IMR-90 (cell line): ENCODE measurements at regions not wholly inside any gene's neighbourhood (a gene's known extent, or its start where the extent isn't known, plus 50 kb on each side); places are given as distances from the start of the nearest gene placed in this dataset.
A peak's percentile ranks its signal among the peaks of the same experiment; 100 is the strongest.

ENCODE experiments used
- ATAC-seq: fragments of 200-7000 bp; cut with Tn5 transposase; 2 replicates; pipeline ENCODE4 v1.9.1; 2020; ENCODE audit warnings: low read depth, mild to moderate bottlenecking, moderate library complexity
- BruUV-seq: library from RNA; stranded (reverse); fragments of 400-500 nt; replicated peaks from 2 replicates; lab custom pipeline; 2021; lab: Mats Ljungman, UMichigan
- CTCF ChIA-PET: fragments of 300-600 bp; formaldehyde crosslinking; extraction: SDS; loops from one replicate; lab custom pipeline; 2021; ENCODE audit warnings: antibody characterized with exemption; lab: Yijun Ruan, JAX
- POLR2A ChIA-PET: fragments of 300-600 bp; sonication (Branson Sonifier 250); formaldehyde crosslinking; loops from one replicate; lab custom pipeline; 2022; ENCODE audit warnings: antibody characterized with exemption; ENCODE audit not compliant: unreplicated experiment; lab: Charles Lee
- DNase-seq: peaks from one replicate; pipeline ENCODE4 v3.0.0; 2013
- H2AFZ ChIP-seq: replicated peaks from 2 replicates; pipeline ENCODE3; 2013; ENCODE audit warnings: low read length, mild to moderate bottlenecking; ENCODE audit not compliant: poor library complexity
- H2AK5ac ChIP-seq: 2 replicates; pipeline ENCODE4 v1.6.1; 2013; ENCODE audit warnings: low read depth, low read length, inconsistent platforms
- H2AK9ac ChIP-seq: replicated peaks from 2 replicates; pipeline ENCODE3; 2013; ENCODE audit warnings: mild to moderate bottlenecking, low read depth, low read length, moderate library complexity; ENCODE audit not compliant: poor library complexity
- H2BK120ac ChIP-seq: 2 replicates; pipeline ENCODE4 v1.6.1; 2013; ENCODE audit warnings: low read depth, low read length, inconsistent platforms
- H2BK15ac ChIP-seq: 3 replicates; pipeline ENCODE4 v1.6.1; 2013; ENCODE audit warnings: low read depth, low read length, inconsistent platforms
- H2BK20ac ChIP-seq: 2 replicates; pipeline ENCODE4 v1.6.1; 2013; ENCODE audit warnings: low read depth, mild to moderate bottlenecking, inconsistent platforms, low read length, moderate library complexity
- H2BK5ac ChIP-seq: 2 replicates; pipeline ENCODE4 v1.6.1; 2013; ENCODE audit warnings: mild to moderate bottlenecking, low read depth, low read length, inconsistent platforms; ENCODE audit not compliant: poor library complexity, severe bottlenecking
- H3K14ac ChIP-seq: replicated peaks from 2 replicates; pipeline ENCODE4 v1.6.1; 2013; ENCODE audit warnings: low read depth, low read length, inconsistent platforms
- H3K18ac ChIP-seq: 2 replicates; pipeline ENCODE4 v1.6.1; 2013; ENCODE audit warnings: low read depth, low read length, control low read depth
- H3K23ac ChIP-seq: 2 replicates; pipeline ENCODE4 v1.6.1; 2013; ENCODE audit warnings: low read depth, low read length, inconsistent platforms
- H3K27ac ChIP-seq: 2 replicates; pipeline ENCODE4 v1.5.1; 2013; ENCODE audit warnings: mild to moderate bottlenecking, control low read depth, low read length; ENCODE audit not compliant: insufficient read depth
- H3K27me3 ChIP-seq: 2 replicates; pipeline ENCODE4 v1.6.1; 2013; ENCODE audit warnings: low read length; ENCODE audit not compliant: control insufficient read depth, insufficient read depth
- H3K36me3 ChIP-seq: 2 replicates; pipeline ENCODE4 v1.6.1; 2013; ENCODE audit warnings: low read length, mixed read lengths; ENCODE audit not compliant: control insufficient read depth, insufficient read depth
- H3K4ac ChIP-seq: 2 replicates; pipeline ENCODE4 v1.6.1; 2013; ENCODE audit warnings: low read depth, low read length, inconsistent platforms
- H3K4me1 ChIP-seq: 2 replicates; pipeline ENCODE4 v1.6.1; 2013; ENCODE audit warnings: low read length, mixed read lengths; ENCODE audit not compliant: control insufficient read depth, insufficient read depth
- H3K4me2 ChIP-seq: 2 replicates; pipeline ENCODE4 v1.6.1; 2013; ENCODE audit warnings: low read depth, mild to moderate bottlenecking, control low read depth, low read length, moderate library complexity
- H3K4me3 ChIP-seq: 2 replicates; pipeline ENCODE4 v1.5.1; 2013; ENCODE audit warnings: low read depth, mild to moderate bottlenecking, control low read depth, low read length, moderate library complexity; ENCODE audit not compliant: insufficient read depth
- H3K56ac ChIP-seq: 2 replicates; pipeline ENCODE4 v1.6.1; 2013; ENCODE audit warnings: low read length, inconsistent platforms; ENCODE audit not compliant: insufficient read depth; ENCODE audit errors: extremely low read depth
- H3K79me1 ChIP-seq, 2 experiments: 2 replicates each; pipeline ENCODE4 v1.6.1; 2013; ENCODE audit warnings: low read length in 2 of 2, inconsistent platforms in 1 of 2, low read depth in 1 of 2
- H3K9ac ChIP-seq: 2 replicates; pipeline ENCODE4 v1.6.1; 2013; ENCODE audit warnings: low read depth, low read length, control low read depth
- H3K9me1 ChIP-seq: 2 replicates; pipeline ENCODE4 v1.6.1; 2013; ENCODE audit warnings: low read length, inconsistent platforms; ENCODE audit not compliant: insufficient read depth
- H3K9me3 ChIP-seq: 2 replicates; pipeline ENCODE4 v1.6.1; 2013; ENCODE audit warnings: low read length; ENCODE audit not compliant: control insufficient read depth, insufficient read depth
- H4K20me1 ChIP-seq: 2 replicates; pipeline ENCODE4 v1.6.1; 2013; ENCODE audit warnings: low read length, inconsistent platforms; ENCODE audit not compliant: insufficient read depth
- H4K5ac ChIP-seq: 2 replicates; pipeline ENCODE4 v1.6.1; 2013; ENCODE audit warnings: mild to moderate bottlenecking, low read depth, low read length, control low read depth
- H4K8ac ChIP-seq, 2 experiments: 2 replicates each; pipeline ENCODE4 v1.6.1; 2013; ENCODE audit warnings: low read depth in 2 of 2, low read length in 2 of 2, control low read depth in 1 of 2, inconsistent platforms in 1 of 2
- H4K91ac ChIP-seq: 2 replicates; pipeline ENCODE4 v1.6.1; 2013; ENCODE audit warnings: low read depth, low read length, inconsistent platforms; ENCODE audit not compliant: insufficient read depth
- BHLHE40 ChIP-seq: fragments of 150-350 bp; IDR thresholded peaks from 2 replicates; pipeline ENCODE4 v1.6.1; 2016; ENCODE audit warnings: mild to moderate bottlenecking, low read depth, low read length
- CEBPB ChIP-seq: IDR thresholded peaks from 2 replicates; pipeline ENCODE4 v1.6.1; 2012; ENCODE audit warnings: low read depth, low read length, improper control_type of control experiment
- CHD1 ChIP-seq: IDR thresholded peaks from 2 replicates; pipeline ENCODE4 v1.6.1; 2012; ENCODE audit warnings: low read depth, low read length, improper control_type of control experiment
- CTCF ChIP-seq: conservative IDR thresholded peaks from 2 replicates; pipeline ENCODE4 v1.5.1; 2012; ENCODE audit warnings: mild to moderate bottlenecking, low read depth, low read length, improper control_type of control experiment
- ELK1 ChIP-seq: fragments of 150-350 bp; IDR thresholded peaks from 2 replicates; pipeline ENCODE4 v1.6.1; 2016; ENCODE audit warnings: low read depth, mild to moderate bottlenecking, low read length, moderate library complexity, borderline replicate concordance
- FOS ChIP-seq: fragments of 150-350 bp; IDR thresholded peaks from 2 replicates; pipeline ENCODE4 v1.6.1; 2016; ENCODE audit warnings: low read depth, low read length
- MAFK ChIP-seq: IDR thresholded peaks from 2 replicates; pipeline ENCODE4 v1.6.1; 2012; ENCODE audit warnings: low read depth, low read length, improper control_type of control experiment
- MAZ ChIP-seq: IDR thresholded peaks from 2 replicates; pipeline ENCODE4 v1.6.1; 2012; ENCODE audit warnings: low read depth, mild to moderate bottlenecking, low read length, improper control_type of control experiment, moderate library complexity, borderline replicate concordance
- MXI1 ChIP-seq: IDR thresholded peaks from 2 replicates; pipeline ENCODE4 v1.6.1; 2012; ENCODE audit warnings: low read depth, mild to moderate bottlenecking, low read length, moderate library complexity, borderline replicate concordance
- NFE2L2 ChIP-seq: fragments of 150-350 bp; IDR thresholded peaks from 2 replicates; pipeline ENCODE4 v1.6.1; 2016; ENCODE audit warnings: low read depth, mild to moderate bottlenecking, low read length
- POLR2A ChIP-seq: IDR thresholded peaks from 2 replicates; pipeline ENCODE4 v1.6.1; 2012; ENCODE audit warnings: mild to moderate bottlenecking, low read depth, low read length
- RAD21 ChIP-seq: IDR thresholded peaks from 2 replicates; pipeline ENCODE4 v1.6.1; 2012; ENCODE audit warnings: low read length, improper control_type of control experiment
- USF2 ChIP-seq: fragments of 150-350 bp; IDR thresholded peaks from 2 replicates; pipeline ENCODE4 v1.6.1; 2017; ENCODE audit warnings: mild to moderate bottlenecking, antibody characterized with exemption, low read length, low read depth
- WGBS, 2 experiments: methylation state at CpG; one replicate each; pipeline versions ENCODE4 v1.1.5 to v1.1.7; 2013; ENCODE audit warnings: missing lambda C conversion rate in 2 of 2; ENCODE audit not compliant: insufficient read length in 1 of 2; ENCODE audit errors: extremely low coverage in 2 of 2; 5-methylcytosine and 5-hydroxymethylcytosine counted together
- dilution Hi-C: fragments of 300-500 bp; cut with HindIII; formaldehyde crosslinking; loops from one replicate; pipeline ENCODE4 v1.14.3; 2018; ENCODE audit warnings: low sequenced_read_pairs; ENCODE audit not compliant: unreplicated experiment
- in situ Hi-C: fragments of 300-500 bp; cut with MboI; formaldehyde crosslinking; loops from 3 replicates; pipeline ENCODE4 v1.14.3; 2019; ENCODE audit warnings: low sequenced_read_pairs, inconsistent platforms, mixed read lengths
- intact Hi-C: fragments of 100-400 bp; cut with micrococcal nuclease; formaldehyde crosslinking; loops from 2 replicates; pipeline ENCODE4 v1.10.0; 2022

GRCh38 chr7:101680406-101681145 lies 51.5 kb upstream of the MYL10 start:
- no TSS peak for BruUV-seq
- Histone ChIP-seq H3K79me1 (no peaks in the 10 kb centered on the region), H2BK15ac (no peak overlapping the region; the same call in 2 of the 3 replicates), H4K8ac (peak overlapping the region in 1 of 2 experiments; percentile 29; a peak in 1 of 4 replicates), H4K91ac (peak overlapping the region; percentile 55; the same call in 1 of the 2 replicates), H3K4me3 (no peak overlapping the region), H3K14ac (no peak overlapping the region), H3K4me1 (peaks cover 8% of the 10 kb centered on the region), H3K4me2 (peak overlapping the region; percentile 25; the same call in 1 of the 2 replicates), H2AK5ac (peak overlapping the region; percentile 85; the same call in 1 of the 2 replicates), H3K4ac (peak overlapping the region; percentile 71), H3K56ac (no peak overlapping the region), H3K27ac (no peak overlapping the region), H3K9me3 (no peaks in the 10 kb centered on the region), H3K9ac (no peak overlapping the region), H3K36me3 (no peaks in the 10 kb centered on the region), H3K23ac (no peak overlapping the region), H3K18ac (peak overlapping the region; percentile 29; the same call in 1 of the 2 replicates), H2BK20ac (peak overlapping the region; percentile 65), H2AFZ (peak overlapping the region; percentile 27), H2BK5ac (peak overlapping the region; percentile 17), H2BK120ac (peak overlapping the region; percentile 49; the same call in 1 of the 2 replicates), H4K20me1 (peaks cover 9% of the 10 kb centered on the region; the same call in 1 of the 2 replicates), H4K5ac (no peak overlapping the region), H3K9me1 (peaks cover 6% of the 10 kb centered on the region), H2AK9ac (peak overlapping the region; percentile 42), H3K27me3 (no peaks in the 10 kb centered on the region)
- in situ Hi-C loops (loop anchor here (10.0 kb wide), 1 partner anchor 554 kb away; no protein-coding TSS in a partner anchor), dilution Hi-C loops (no loop called here), intact Hi-C loops (loop anchor here (5.0 to 10.0 kb wide), 3 partner anchors 78 to 274 kb away; no protein-coding TSS in a partner anchor)
- DNase-seq: no peak
- peak; percentile 4; the same call in 1 of the 2 replicates for ATAC-seq
- CTCF ChIA-PET: interaction anchor here (0.6 to 1.1 kb wide), 3 partner anchors 8 to 163 kb away, joined by 3 to 4 read pairs (median 3); no protein-coding TSS in a partner anchor
- WGBS, 2 experiments: 81% methylated on average over 11 of the region's 22 CpGs; no CpG with 5 or more reads in 1 of the 2 experiments
- no peak for TF ChIP-seq CEBPB
- TF ChIP-seq MAFK: no peak
- no peak for TF ChIP-seq USF2
- no peak for TF ChIP-seq BHLHE40
- TF ChIP-seq CHD1: no peak
- no peak for TF ChIP-seq MAZ
- TF ChIP-seq RAD21: no peak
- no peak for TF ChIP-seq ELK1
- TF ChIP-seq MXI1: no peak
- no peak for TF ChIP-seq POLR2A
- no peak for TF ChIP-seq CTCF
- no peak for TF ChIP-seq FOS
- TF ChIP-seq NFE2L2: no peak
- POLR2A ChIA-PET: no interaction called here
